Esophagus squamous epithelium (tissue), 4 donors: ENCODE measurements at regions not wholly inside any gene's neighbourhood (a gene's known extent, or its start where the extent isn't known, plus 50 kb on each side); places are given as distances from the start of the nearest gene placed in this dataset.

ENCODE experiments used
- POLR2A ChIP-seq, 4 donors: fragments of 450-650 bp; IDR thresholded peaks; one replicate each; pipeline ENCODE4 v1.6.1; 2017; ENCODE audit warnings: antibody characterized with exemption in 4 of 4, mild to moderate bottlenecking in 4 of 4, moderate library complexity in 3 of 4
- TF ChIP-seq, protein P1 (sequence below), 6 experiments: fragments of 450-650 bp in 4 of 6; fragments of 200-600 bp in 2 of 6; sonication (generic) in 2 of 6; IDR thresholded peaks; one replicate each; pipeline ENCODE4 v1.5.1; 2016 to 2019; ENCODE audit warnings: antibody characterized with exemption in 6 of 6, mild to moderate bottlenecking in 4 of 6, moderate library complexity in 4 of 6

DNA sequence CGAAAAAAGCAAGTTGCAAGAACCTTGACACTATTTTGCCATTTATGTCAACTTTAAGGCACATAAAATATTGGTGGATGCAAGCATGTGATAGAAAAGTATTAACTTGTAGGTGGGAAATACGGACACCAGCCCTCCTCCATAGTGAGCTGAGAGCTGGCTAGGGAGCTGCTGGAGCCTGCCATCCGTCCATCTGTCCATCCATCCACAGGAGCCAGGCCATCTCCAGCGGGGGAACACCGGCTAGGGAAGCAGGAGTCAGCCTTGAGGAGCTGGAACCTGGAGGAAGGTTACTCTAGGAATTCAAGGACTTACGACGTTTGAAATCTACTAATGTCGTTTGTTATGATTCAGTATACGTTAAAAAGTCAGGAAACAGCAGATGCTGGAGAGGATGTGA, 120.7 kb upstream of the C14orf180 start:
- TF ChIP-seq, protein P1, sequence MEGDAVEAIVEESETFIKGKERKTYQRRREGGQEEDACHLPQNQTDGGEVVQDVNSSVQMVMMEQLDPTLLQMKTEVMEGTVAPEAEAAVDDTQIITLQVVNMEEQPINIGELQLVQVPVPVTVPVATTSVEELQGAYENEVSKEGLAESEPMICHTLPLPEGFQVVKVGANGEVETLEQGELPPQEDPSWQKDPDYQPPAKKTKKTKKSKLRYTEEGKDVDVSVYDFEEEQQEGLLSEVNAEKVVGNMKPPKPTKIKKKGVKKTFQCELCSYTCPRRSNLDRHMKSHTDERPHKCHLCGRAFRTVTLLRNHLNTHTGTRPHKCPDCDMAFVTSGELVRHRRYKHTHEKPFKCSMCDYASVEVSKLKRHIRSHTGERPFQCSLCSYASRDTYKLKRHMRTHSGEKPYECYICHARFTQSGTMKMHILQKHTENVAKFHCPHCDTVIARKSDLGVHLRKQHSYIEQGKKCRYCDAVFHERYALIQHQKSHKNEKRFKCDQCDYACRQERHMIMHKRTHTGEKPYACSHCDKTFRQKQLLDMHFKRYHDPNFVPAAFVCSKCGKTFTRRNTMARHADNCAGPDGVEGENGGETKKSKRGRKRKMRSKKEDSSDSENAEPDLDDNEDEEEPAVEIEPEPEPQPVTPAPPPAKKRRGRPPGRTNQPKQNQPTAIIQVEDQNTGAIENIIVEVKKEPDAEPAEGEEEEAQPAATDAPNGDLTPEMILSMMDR (IDR thresholded peaks at IDR 0.05): no peak
- no peak for TF ChIP-seq POLR2A (IDR thresholded peaks at IDR 0.05)
